ENCODE measurements at regions not wholly inside any gene's neighbourhood (a gene's known extent, or its start where the extent isn't known, plus 50 kb on each side); places are given as distances from the start of the nearest gene placed in this dataset.
"Not testable (repeated sequence)": the region's sequence is repeated elsewhere in the genome, so short reads cannot be mapped to it uniquely, and the experiment has no call there.

- not testable (repeated sequence) for TF ChIP-seq SIX5 (IDR thresholded peaks at IDR 0.05; ENCODE audit: low read depth, low read length, severe bottlenecking); CTCF (IDR thresholded peaks at IDR 0.05 in 2 of 3, conservative IDR thresholded peaks at IDR 0.05 in 1 of 3; ENCODE audit: control insufficient read depth in 2 of 3, extremely low read depth in 1 of 3, insufficient read depth in 1 of 3, low read depth in 3 of 3, low read length in 3 of 3); BRCA1 (IDR thresholded peaks at IDR 0.05; ENCODE audit: low read depth, low read length); CHD1 (IDR thresholded peaks at IDR 0.05; ENCODE audit: low read depth, low read length); SPI1 (IDR thresholded peaks at IDR 0.05; ENCODE audit: borderline replicate concordance, insufficient read depth, low read depth, low read length); SMAD1 (IDR thresholded peaks at IDR 0.05; ENCODE audit: low read depth, partially characterized antibody); CEBPB (IDR thresholded peaks at IDR 0.05; ENCODE audit: borderline replicate concordance in 1 of 2, low read depth in 2 of 2, low read length in 2 of 2)
Measured at GRCh38 chr17:30730837-30731209, 93.7 kb downstream of the CRLF3 start.

Measured in GM12878 (cell line).